Colonic mucosa (tissue), 4 donors: ENCODE measurements at regions not wholly inside any gene's neighbourhood (a gene's known extent, or its start where the extent isn't known, plus 50 kb on each side); places are given as distances from the start of the nearest gene placed in this dataset.

ENCODE experiments used
- DNase-seq: peaks from one replicate; pipeline ENCODE4 v3.0.0-alpha.2; 2020
- H3K27ac ChIP-seq: fragments of 200-600 bp; one replicate; pipeline ENCODE4 v1.8.0; 2021
- H3K27me3 ChIP-seq: fragments of 200-600 bp; one replicate; pipeline ENCODE4 v1.8.0; 2021
- H3K36me3 ChIP-seq: fragments of 200-600 bp; one replicate; pipeline ENCODE4 v1.8.0; 2021
- H3K4me1 ChIP-seq: fragments of 200-600 bp; one replicate; pipeline ENCODE4 v1.8.0; 2021; ENCODE audit warnings: mild to moderate bottlenecking
- H3K4me3 ChIP-seq: fragments of 200-600 bp; one replicate; pipeline ENCODE4 v1.8.0; 2021
- H3K9ac ChIP-seq, 2 donors: one replicate each; pipeline ENCODE4 v1.7.0; 2013; ENCODE audit warnings: control low read depth in 2 of 2, low read depth in 2 of 2, low read length in 2 of 2
- H3K9me3 ChIP-seq: fragments of 200-600 bp; one replicate; pipeline ENCODE4 v1.8.0; 2021
- intact Hi-C: fragments of 100-400 bp; cut with DNase I; formaldehyde crosslinking; loops from one replicate; pipeline ENCODE4 v1.14.1; 2022
- TF ChIP-seq, protein P1 (sequence below): fragments of 200-600 bp; IDR thresholded peaks from one replicate; pipeline ENCODE4 v1.8.0; 2022; ENCODE audit warnings: antibody characterized with exemption, mild to moderate bottlenecking
- donor health status: healthy.
- donor health status: DM: no; HTN: no; CAD: no.
- donor health status: DM: no; HTN: no; CAD: no.

DNA sequence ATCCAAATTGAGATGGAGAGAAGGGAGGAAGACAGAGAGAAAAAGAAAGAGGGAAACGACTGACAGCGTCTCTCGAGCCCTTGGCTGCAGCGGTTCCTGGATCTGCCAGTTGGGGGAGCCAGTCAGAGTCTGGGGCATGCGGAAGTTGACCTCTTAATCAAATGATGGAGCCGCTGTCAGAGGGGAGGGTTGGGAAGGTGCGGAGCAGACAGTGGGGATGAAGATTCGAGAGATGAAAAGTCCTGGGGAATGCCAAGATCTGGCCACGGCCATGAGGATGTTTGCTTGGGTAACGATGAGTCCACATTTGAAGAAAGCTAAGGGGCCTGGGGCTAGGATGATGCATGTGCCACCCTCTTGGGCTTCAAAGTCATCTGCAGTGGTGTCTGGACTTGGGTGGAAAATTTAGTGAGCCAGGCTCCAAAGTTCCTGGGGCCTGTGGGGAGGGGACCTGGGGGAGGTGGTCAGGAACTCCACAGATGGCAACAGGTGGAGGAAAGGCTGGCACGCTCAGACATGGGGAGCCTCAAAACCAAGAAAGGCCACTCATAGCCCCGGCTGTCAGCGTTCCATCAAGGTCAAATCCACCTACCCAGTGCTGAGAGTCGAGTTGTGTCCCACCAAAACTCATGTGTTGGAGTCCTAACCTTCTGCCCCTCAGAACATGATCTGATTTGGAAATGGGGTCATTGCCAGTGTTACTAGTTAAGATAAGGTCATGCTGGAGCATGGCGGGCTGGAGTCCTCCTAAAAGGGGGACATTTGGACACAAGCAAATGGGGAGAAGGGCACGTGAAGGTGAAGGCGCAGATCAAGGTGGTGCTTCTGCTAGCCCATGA lies 200.1 kb downstream of the NDUFA10 start:
- no peak overlapping the region for H3K9ac ChIP-seq
- H3K36me3 ChIP-seq = no peaks in the 10 kb centered on the region
- no peak overlapping the region for H3K27ac ChIP-seq
- no peaks in the 10 kb centered on the region for H3K27me3 ChIP-seq
- H3K4me1 ChIP-seq = no peaks in the 10 kb centered on the region
- TF ChIP-seq, protein P1, sequence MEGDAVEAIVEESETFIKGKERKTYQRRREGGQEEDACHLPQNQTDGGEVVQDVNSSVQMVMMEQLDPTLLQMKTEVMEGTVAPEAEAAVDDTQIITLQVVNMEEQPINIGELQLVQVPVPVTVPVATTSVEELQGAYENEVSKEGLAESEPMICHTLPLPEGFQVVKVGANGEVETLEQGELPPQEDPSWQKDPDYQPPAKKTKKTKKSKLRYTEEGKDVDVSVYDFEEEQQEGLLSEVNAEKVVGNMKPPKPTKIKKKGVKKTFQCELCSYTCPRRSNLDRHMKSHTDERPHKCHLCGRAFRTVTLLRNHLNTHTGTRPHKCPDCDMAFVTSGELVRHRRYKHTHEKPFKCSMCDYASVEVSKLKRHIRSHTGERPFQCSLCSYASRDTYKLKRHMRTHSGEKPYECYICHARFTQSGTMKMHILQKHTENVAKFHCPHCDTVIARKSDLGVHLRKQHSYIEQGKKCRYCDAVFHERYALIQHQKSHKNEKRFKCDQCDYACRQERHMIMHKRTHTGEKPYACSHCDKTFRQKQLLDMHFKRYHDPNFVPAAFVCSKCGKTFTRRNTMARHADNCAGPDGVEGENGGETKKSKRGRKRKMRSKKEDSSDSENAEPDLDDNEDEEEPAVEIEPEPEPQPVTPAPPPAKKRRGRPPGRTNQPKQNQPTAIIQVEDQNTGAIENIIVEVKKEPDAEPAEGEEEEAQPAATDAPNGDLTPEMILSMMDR = no peak
- intact Hi-C loops = no loop called here
- no peak overlapping the region for H3K4me3 ChIP-seq
- no peaks in the 10 kb centered on the region for H3K9me3 ChIP-seq
- peak; percentile 12 for DNase-seq

DNA sequence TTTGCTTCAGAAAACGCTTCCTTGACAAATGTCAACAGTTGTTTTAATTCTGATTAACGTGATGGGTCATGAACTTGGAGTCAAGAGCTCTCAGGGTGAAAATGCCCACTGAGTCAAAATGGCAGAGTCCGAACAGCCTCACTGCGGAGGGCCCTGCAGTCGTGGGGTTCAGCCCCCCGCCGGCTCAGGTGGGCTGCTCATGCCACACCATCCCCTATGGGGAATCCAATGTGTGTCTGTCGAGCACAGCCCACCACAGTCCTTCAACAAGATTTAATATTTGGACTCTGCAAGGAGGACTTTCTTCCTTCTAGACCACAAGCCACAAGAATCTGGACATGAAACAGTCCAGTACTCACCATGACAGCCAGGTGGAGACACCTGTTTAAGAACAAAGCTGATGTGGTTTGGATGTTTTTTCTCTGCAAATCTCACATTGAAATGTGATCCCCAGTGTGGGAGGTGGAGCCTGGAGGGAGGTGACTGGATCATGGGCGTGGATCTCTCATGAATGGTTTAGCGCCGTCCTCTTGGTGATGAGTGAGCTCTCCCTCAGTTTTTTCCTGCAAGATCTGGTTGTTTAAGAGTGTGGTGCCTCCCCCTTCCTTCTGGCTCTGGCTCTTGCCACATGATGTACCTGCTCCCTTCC lies 201.0 kb downstream of the NDUFA10 start:
- Histone ChIP-seq H3K9me3 (no peaks in the 10 kb centered on the region), H3K27ac (no peak overlapping the region), H3K27me3 (no peaks in the 10 kb centered on the region), H3K36me3 (no peaks in the 10 kb centered on the region), H3K4me1 (no peaks in the 10 kb centered on the region), H3K4me3 (no peak overlapping the region), H3K9ac (no peak overlapping the region)
- TF ChIP-seq, protein P1 = no peak
- DNase-seq = peak; percentile 18
- intact Hi-C loops = no loop called here

DNA sequence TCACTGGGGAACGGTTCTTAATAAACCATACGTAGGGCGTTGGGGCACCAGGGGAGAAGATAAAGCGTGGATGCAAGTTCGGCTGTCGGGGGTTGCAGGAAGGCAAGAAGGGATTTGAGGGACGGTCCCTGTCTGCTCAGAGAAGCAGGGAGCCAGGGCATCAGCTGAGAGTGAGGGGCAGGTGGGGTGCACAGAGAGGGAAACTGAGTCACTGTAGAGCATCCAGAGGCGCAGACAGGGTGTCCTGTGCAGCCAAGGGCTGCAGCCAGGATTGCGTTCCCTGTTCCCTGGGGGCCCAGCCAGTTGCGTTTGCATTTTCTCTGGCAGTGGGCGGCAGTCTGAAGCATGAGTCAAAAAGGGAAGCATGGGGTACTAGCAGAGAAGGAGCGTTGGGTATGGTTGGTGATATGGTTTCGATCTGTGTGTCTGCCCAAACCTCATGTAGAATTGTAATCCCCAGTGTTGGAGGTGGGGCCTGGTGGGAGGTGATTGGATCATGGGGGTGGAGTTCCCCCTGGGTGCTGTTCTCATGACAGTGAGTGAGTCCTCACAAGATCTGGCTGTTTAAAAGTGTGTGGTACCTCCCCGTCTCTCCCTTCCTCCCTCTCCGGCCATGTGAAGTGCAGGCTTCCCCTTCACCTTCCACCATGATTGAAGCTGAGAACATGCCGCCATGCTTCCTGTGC lies 202.9 kb downstream of the NDUFA10 start:
- Histone ChIP-seq H3K4me1 (no peaks in the 10 kb centered on the region), H3K36me3 (no peaks in the 10 kb centered on the region), H3K4me3 (no peak overlapping the region), H3K9ac (no peak overlapping the region), H3K9me3 (no peaks in the 10 kb centered on the region), H3K27ac (no peak overlapping the region), H3K27me3 (no peaks in the 10 kb centered on the region)
- TF ChIP-seq, protein P1 = no peak
- peak; percentile 6 for DNase-seq
- intact Hi-C loops = no loop called here

DNA sequence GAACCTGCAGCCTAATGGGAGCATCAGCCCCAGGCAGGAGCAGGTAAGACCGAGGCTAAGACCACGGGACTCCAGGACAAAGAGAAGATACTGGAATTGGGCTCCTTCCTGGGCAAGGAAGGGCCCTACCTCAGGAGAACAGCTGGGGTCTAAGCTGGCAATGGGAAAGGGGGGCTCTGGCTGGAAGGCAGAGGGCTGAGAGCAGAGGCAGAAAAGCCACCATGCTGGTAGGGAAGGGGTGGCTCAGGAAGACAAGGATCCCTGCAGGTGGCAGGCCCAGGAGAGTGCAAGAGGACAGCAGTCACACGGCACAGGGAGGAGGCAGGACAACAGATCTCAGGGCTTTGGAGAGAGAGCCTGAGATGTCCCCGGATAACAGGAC lies 203.5 kb downstream of the NDUFA10 start:
- H3K27me3 ChIP-seq = no peaks in the 10 kb centered on the region
- H3K4me3 ChIP-seq = no peak overlapping the region
- H3K4me1 ChIP-seq = no peaks in the 10 kb centered on the region
- no peak for DNase-seq
- no peak overlapping the region for H3K27ac ChIP-seq
- no peaks in the 10 kb centered on the region for H3K36me3 ChIP-seq
- no peak overlapping the region for H3K9ac ChIP-seq
- intact Hi-C loops = no loop called here
- no peaks in the 10 kb centered on the region for H3K9me3 ChIP-seq
- TF ChIP-seq, protein P1 = no peak

DNA sequence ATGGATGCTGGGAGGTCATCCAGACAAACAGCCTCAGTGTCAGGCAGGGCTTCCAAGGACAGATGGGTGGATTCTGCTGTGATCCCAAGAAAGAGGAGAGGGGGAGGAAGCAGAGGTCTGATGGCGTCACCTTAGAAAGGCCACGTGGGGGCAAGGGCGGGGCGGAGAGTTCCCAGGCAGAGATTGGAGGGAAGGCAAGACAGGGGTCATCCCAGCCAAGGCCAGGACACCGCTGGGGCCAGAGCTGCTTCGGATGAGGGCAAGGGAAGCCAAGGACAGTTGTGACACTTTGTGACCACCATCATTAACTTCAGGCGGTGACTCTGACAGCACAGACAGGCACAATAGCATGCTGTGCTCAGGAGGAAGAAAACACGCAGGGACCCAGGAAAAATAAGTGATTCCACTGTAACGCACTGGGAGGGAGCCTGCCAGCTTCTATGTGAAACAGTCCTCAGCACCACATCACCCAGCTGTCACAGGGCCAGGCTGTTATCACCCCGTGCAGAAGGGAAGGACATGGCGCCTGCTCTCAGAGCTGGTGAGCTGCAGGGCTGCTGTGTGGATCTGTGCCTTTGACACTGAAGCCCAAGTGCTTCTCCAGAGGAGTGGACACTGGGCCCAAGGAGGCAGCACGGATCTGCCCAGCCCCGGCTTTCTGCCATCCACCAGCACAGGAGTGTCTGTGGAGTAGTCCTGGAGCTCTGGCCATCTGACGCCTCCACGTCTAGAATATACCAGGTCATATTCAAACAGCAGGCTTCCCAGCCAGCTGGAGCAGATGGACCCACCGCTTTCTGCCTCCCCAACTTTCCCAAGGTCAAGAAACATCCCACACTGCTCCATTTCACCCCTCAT lies 204.1 kb downstream of the NDUFA10 start:
- H3K27ac ChIP-seq = no peak overlapping the region
- H3K9ac ChIP-seq = no peak overlapping the region
- no peak overlapping the region for H3K4me3 ChIP-seq
- TF ChIP-seq, protein P1 = no peak
- peak; percentile 17 for DNase-seq
- intact Hi-C loops = no loop called here
- H3K27me3 ChIP-seq = no peaks in the 10 kb centered on the region
- H3K4me1 ChIP-seq = no peaks in the 10 kb centered on the region
- H3K9me3 ChIP-seq = no peaks in the 10 kb centered on the region
- no peaks in the 10 kb centered on the region for H3K36me3 ChIP-seq
